Endothelial cell of umbilical vein (primary cell): ENCODE measurements at regions not wholly inside any gene's neighbourhood (a gene's known extent, or its start where the extent isn't known, plus 50 kb on each side); places are given as distances from the start of the nearest gene placed in this dataset.
"Not testable (repeated sequence)": the region's sequence is repeated elsewhere in the genome, so short reads cannot be mapped to it uniquely, and the experiment has no call there.

ENCODE experiments used
- BruUV-seq: library from RNA; stranded (reverse); fragments of 400-500 nt; replicated peaks from 2 replicates; lab custom pipeline; 2021; lab: Mats Ljungman, UMichigan
- CTCF ChIA-PET: fragments of 300-600, 350-600 bp; sonication (Branson Sonifier 250); formaldehyde crosslinking; loops from one replicate; lab custom pipeline; 2021; ENCODE audit warnings: antibody characterized with exemption, inconsistent platforms; lab: Charles Lee
- POLR2A ChIA-PET: fragments of 300-600, 350-600 bp; sonication (Branson Sonifier 250); formaldehyde crosslinking; loops from one replicate; lab custom pipeline; 2021; ENCODE audit warnings: antibody characterized with exemption, inconsistent platforms; lab: Charles Lee
- DNase-seq: peaks from one replicate; pipeline ENCODE4 v3.0.0-alpha.2; 2011; ENCODE audit warnings: low read depth, low spot score
- FAIRE-seq: peaks from 2 replicates; lab custom pipeline; 2011; peaks lifted over from hg19 to GRCh38; lab: Jason Lieb, UNC
- H2AFZ ChIP-seq: 2 replicates; pipeline ENCODE4 v1.6.0; 2012; ENCODE audit warnings: low read depth, low read length, control low read depth, inconsistent platforms
- H3K27ac ChIP-seq: 2 replicates; pipeline ENCODE4 v1.5.1; 2011; ENCODE audit warnings: low read depth, mild to moderate bottlenecking, control low read depth, low read length, moderate library complexity; ENCODE audit not compliant: insufficient read depth
- H3K27me3 ChIP-seq, 2 experiments: 2 replicates each; pipeline versions ENCODE4 v1.6.0 to v1.6.1; 2011; ENCODE audit warnings: low read length in 2 of 2, mixed read lengths in 1 of 2; ENCODE audit not compliant: control insufficient read depth in 2 of 2, insufficient read depth in 2 of 2
- H3K36me3 ChIP-seq, 2 experiments: 2 replicates in 1 of 2; 3 replicates in 1 of 2; pipeline ENCODE4 v1.5.1; 2011; ENCODE audit warnings: low read length in 2 of 2, mild to moderate bottlenecking in 1 of 2, moderate library complexity in 1 of 2; ENCODE audit not compliant: control insufficient read depth in 2 of 2, insufficient read depth in 2 of 2; ENCODE audit errors: extremely low read depth in 1 of 2
- H3K4me1 ChIP-seq: 3 replicates; pipeline ENCODE4 v1.5.1; 2011; ENCODE audit warnings: mild to moderate bottlenecking, low read length; ENCODE audit not compliant: control insufficient read depth, insufficient read depth; ENCODE audit errors: extremely low read depth
- H3K4me2 ChIP-seq: 2 replicates; pipeline ENCODE4 v1.6.1; 2011; ENCODE audit warnings: low read length, control low read depth, mixed read lengths; ENCODE audit not compliant: insufficient read depth
- H3K4me3 ChIP-seq, 3 experiments: fragments of 200-600 bp in 1 of 3; sonication (generic), shearing (Covaris generic) in 1 of 3; replicated peaks in 1 of 3; 2 replicates each; pipeline ENCODE4 v1.5.1; 2011 to 2016; ENCODE audit warnings: control low read depth in 3 of 3, low read length in 3 of 3, mild to moderate bottlenecking in 2 of 3, inconsistent platforms in 1 of 3, low read depth in 1 of 3, moderate library complexity in 1 of 3; ENCODE audit not compliant: insufficient read depth in 1 of 3
- H3K79me2 ChIP-seq: 2 replicates; pipeline ENCODE4 v1.6.0; 2012; ENCODE audit warnings: low read length, inconsistent platforms; ENCODE audit not compliant: control insufficient read depth, insufficient read depth
- H3K9ac ChIP-seq: replicated peaks from 2 replicates; pipeline ENCODE3; 2011; ENCODE audit warnings: low read length, control low read depth; ENCODE audit not compliant: insufficient read depth; ENCODE audit errors: extremely low read depth
- H3K9me1 ChIP-seq: replicated peaks from 3 replicates; pipeline ENCODE4 v1.6.0; 2011; ENCODE audit warnings: mild to moderate bottlenecking, low read length; ENCODE audit not compliant: control insufficient read depth, insufficient read depth; ENCODE audit errors: extremely low read depth
- H3K9me3 ChIP-seq: replicated peaks from 2 replicates; pipeline ENCODE4 v1.5.1; 2012; ENCODE audit warnings: low read length, inconsistent platforms; ENCODE audit not compliant: control insufficient read depth, insufficient read depth
- H4K20me1 ChIP-seq: replicated peaks from 2 replicates; pipeline ENCODE3; 2011; ENCODE audit warnings: mild to moderate bottlenecking, low read length; ENCODE audit not compliant: control insufficient read depth, insufficient read depth; ENCODE audit errors: extremely low read depth
- dilution Hi-C: fragments of 300-500 bp; cut with MboI; formaldehyde crosslinking; loops from one replicate; pipeline ENCODE4 v1.15.0; 2019; ENCODE audit warnings: low sequenced_read_pairs; ENCODE audit not compliant: extremely low pct_ligation_motif_present
- intact Hi-C: fragments of 100-400 bp; cut with micrococcal nuclease; formaldehyde crosslinking; loops from one replicate; pipeline ENCODE4 v1.10.0; 2022

DNA sequence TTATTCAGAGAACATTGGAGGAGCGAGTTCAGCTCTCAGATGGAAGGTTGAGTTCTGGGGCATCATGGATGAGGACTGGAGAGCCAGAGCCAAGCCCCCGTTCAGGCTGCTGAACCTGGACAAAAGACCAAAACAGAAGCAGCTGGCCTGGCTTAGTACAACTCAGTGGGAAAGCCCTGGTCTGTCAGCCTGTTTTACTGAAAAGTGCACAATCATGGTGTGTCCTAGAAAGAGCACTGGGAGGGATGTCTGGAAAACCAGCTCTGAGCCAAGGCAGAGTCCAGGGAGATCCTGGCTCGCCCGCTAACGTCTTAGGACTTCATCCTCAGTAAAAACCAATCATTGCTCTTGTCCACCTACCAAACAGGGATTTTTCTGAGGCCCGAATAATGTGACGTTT lies 129.7 kb upstream of the MTLN start:
- H3K9ac ChIP-seq, H3K4me1 ChIP-seq, intact Hi-C loops, H3K4me3 ChIP-seq, H3K79me2 ChIP-seq, H4K20me1 ChIP-seq, DNase-seq, BruUV-seq, H2AFZ ChIP-seq, H3K27me3 ChIP-seq, H3K4me2 ChIP-seq, POLR2A ChIA-PET, dilution Hi-C loops, H3K27ac ChIP-seq, H3K9me1 ChIP-seq, CTCF ChIA-PET, H3K9me3 ChIP-seq, H3K36me3 ChIP-seq: not testable (repeated sequence)
- FAIRE-seq, result peak; percentile 75

- H3K9me3 ChIP-seq, H3K9ac ChIP-seq, CTCF ChIA-PET, DNase-seq, BruUV-seq, dilution Hi-C loops, H3K27me3 ChIP-seq, H4K20me1 ChIP-seq, H3K79me2 ChIP-seq, H3K27ac ChIP-seq, H3K4me3 ChIP-seq, H3K9me1 ChIP-seq, H3K4me1 ChIP-seq, intact Hi-C loops, POLR2A ChIA-PET, H3K36me3 ChIP-seq, H2AFZ ChIP-seq, H3K4me2 ChIP-seq: not testable (repeated sequence)
- peak; percentile 72 for FAIRE-seq
Observed at GRCh38 chr2:110339126-110339525, 126.8 kb upstream of the MTLN start.

DNA sequence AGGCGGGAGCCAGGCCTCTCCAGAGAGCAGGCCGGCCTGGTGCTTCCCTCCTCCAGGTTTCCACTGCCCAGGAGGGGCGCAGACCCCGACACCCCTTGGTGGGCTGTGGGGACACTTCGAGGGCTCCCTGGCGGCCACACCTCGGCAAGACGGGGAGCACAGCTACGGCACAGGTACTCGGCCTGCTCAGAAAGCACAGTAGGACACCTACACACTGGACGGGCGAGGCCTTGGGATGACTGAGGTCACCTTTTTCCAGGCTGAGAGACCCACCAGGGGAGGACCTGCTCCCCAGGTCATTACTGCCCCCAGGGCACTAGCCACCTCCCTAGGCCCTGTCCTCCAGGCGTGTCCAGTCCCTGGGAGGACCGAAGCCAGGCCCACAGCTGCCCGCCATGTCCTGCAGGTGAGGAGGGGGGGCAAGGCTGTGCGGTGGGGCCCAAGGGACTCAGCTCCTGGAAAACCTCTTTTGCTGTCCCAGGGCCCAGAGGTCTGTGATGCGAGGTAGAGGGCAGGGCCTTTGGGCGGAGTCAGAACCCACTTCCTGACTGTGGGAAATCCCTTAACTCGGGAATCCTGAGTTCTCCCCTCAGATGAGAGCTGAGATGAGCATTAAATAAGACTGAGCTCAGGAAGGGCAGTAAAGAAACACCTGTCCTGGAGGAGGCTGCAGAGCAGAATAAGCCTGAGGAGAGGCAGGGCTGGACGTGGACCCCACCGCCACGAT lies 126.1 kb upstream of the MTLN start:
- H3K4me1 ChIP-seq, H3K27ac ChIP-seq, H4K20me1 ChIP-seq, CTCF ChIA-PET, H3K9ac ChIP-seq, H3K79me2 ChIP-seq, H3K36me3 ChIP-seq, BruUV-seq, dilution Hi-C loops, DNase-seq, intact Hi-C loops, FAIRE-seq, H3K9me1 ChIP-seq, H3K4me2 ChIP-seq, H3K4me3 ChIP-seq, H2AFZ ChIP-seq, H3K9me3 ChIP-seq, H3K27me3 ChIP-seq, POLR2A ChIA-PET: not testable (repeated sequence)

DNA sequence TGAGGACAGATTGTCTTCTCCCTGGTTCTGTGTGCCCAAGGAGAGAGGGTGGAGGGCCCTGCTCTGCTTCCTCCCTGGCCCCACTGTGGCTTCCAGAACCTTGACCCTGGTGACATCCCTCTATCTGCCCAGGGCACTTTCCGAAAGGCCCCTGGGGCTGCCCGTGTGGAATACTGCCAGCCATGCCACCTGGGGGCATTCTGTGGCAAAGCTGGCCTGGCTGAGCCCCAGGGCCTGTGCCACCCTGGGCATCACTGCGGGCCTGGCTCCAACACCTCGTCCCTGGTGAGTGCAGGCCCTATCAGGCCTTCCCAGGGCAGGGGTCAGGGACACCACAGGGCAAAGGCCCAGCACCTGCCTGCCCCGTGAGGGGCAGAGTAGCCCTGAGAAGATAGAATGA lies 123.7 kb upstream of the MTLN start:
- dilution Hi-C loops, H3K9ac ChIP-seq, H3K4me3 ChIP-seq, H3K9me3 ChIP-seq, intact Hi-C loops, H3K27me3 ChIP-seq, H3K4me1 ChIP-seq, POLR2A ChIA-PET, H4K20me1 ChIP-seq, H3K9me1 ChIP-seq, H3K36me3 ChIP-seq, H3K79me2 ChIP-seq, CTCF ChIA-PET, H3K27ac ChIP-seq, H3K4me2 ChIP-seq, DNase-seq, H2AFZ ChIP-seq, BruUV-seq: not testable (repeated sequence)
- FAIRE-seq, result peak; percentile 76
